Fibroblast of skin of right biceps (primary cell): ENCODE measurements at regions not wholly inside any gene's neighbourhood (a gene's known extent, or its start where the extent isn't known, plus 50 kb on each side); places are given as distances from the start of the nearest gene placed in this dataset.
"Not testable (repeated sequence)": the region's sequence is repeated elsewhere in the genome, so short reads cannot be mapped to it uniquely, and the experiment has no call there.

ENCODE experiments used
- DNase-seq: peaks from one replicate; pipeline ENCODE4 v3.0.0-alpha.2; 2013

DNA sequence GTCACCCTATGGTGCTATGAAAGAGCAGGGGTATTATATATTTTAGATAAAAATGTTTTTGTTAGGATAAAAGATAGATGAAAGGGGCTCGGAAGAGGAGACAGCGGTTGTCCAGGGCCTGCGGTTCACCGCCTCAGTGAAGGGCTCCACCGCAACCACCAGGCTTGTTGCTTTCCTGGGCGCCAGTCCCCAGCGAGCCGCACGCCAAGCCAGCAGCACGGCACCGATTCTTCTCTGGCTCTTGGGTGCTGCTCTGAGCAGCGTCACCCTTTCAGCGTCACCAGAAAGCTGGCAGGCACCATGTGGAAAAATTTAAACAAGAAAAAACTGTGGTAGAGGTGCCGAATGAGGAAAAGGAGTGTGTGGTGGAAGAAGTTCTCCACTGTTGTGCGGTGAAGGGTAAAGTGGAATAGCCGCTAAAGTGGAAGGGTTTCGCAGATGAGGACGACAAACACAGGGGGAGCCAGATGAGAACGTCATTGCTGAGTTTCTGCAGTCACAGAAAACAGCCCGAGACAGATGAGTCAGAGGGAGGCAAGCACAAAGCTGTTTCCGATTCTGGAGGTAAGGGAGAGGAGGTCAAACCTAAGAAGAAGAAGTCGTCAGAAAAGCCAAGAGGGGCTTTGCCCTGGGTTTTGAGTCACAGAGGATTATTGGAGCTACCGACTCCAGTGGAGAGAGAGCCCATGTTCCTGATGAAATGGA lies 569.2 kb downstream of the ZBBX start:
- no peak for DNase-seq

DNA sequence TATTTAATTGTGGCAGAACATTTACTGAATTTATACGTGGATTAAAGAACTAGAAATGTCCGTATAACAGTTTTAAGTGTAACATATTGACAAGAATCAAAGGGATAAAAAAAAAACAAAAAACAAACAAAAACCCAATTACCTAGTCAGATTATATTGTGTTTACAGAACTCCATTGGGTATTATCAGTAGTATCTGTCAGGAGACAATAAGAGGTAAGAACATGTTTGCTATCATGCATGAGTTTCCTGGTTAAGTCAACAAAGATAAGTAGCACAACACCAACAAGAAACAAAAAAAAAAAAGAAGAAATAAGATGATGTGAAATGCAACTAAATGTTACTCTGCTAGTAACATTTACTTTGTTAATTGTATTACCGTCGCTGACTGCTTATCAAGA lies 570.6 kb downstream of the ZBBX start:
- no peak for DNase-seq

DNA sequence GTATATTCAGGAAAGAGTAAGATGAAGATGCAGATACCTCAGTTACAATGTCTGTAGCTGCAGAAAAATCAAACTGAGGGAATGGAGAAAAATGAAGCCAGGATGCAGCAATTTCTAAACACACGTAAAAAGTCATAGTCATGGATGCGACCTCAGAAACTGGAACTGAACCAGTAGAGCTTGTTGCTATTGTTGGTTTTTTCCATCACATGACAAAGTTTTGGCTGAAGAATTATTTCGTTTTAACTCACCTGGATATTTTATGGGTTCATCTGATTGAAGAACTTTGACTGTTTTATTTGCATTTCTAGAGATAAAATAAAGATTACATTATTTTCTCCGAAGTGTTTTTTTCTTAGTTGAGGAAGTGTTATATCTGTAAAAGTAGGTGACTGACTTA lies 591.2 kb downstream of the ZBBX start:
- DNase-seq: no peak

DNA sequence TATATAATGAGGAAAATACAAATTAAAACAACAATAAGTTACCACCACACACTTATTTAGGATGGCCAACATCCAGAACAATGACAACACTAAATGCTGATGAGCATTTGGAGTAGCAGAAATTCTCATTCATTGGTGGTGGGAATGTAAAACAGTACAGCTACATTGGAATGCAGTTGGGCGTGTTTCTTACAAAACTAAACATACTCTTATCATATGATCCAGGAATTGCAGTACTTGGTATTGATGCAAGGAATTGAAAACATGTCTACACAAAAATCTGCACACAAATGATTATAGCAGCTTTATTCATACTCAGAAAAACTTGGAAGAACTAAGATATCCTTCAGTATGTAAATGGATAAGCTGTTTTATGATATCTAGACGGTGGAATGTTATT lies 594.2 kb downstream of the ZBBX start:
- peak; percentile 15 for DNase-seq

DNA sequence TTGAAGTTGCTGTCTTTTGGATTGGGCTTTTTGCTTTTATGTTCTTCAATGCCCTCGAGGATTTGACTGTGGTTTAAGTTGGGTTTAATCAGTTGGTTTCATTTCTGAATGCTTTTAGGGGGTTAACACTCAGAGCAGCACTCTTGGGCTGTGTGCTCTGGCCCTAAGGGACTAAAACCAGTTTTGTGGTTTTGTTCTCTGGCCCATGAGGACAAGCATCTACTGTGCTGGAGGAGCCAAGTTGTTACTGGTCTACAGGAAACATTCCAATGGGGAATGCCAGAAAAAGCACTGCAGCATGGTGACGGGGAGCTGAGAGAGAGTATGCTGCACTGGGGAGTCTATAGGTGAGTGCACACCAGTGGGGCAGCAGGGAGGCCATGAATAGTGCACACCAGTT lies 596.9 kb downstream of the ZBBX start:
- DNase-seq: no peak

DNA sequence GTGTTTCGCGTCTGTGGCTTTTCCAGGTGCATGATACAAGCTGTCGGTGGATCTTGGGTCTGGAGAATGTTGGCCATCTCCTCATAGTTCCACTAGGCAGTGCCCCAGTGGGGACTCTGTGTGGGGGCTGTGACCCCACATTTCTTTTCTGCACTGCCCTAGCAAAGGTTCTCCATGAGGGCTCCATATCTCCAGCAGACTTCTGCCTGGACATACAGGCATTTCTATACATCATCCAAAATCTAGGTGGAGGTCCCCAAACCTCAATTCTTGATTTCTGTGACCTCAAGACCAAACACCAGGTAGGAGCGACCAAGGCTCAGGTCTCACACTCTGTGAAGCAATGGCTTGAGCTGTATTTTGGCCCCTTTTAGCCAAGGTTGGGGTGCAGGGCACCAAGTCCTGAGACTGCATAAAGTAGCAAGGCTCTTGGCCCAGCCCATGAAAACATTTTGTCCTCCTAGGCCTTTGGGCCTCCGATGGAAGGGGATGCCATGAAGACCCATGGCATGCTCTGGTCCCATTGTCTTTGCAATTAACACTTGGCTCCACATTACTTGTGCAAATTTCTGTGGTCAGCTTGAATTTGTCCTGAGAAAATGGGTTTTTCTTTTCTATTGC lies 615.3 kb downstream of the ZBBX start:
- no peak for DNase-seq

DNA sequence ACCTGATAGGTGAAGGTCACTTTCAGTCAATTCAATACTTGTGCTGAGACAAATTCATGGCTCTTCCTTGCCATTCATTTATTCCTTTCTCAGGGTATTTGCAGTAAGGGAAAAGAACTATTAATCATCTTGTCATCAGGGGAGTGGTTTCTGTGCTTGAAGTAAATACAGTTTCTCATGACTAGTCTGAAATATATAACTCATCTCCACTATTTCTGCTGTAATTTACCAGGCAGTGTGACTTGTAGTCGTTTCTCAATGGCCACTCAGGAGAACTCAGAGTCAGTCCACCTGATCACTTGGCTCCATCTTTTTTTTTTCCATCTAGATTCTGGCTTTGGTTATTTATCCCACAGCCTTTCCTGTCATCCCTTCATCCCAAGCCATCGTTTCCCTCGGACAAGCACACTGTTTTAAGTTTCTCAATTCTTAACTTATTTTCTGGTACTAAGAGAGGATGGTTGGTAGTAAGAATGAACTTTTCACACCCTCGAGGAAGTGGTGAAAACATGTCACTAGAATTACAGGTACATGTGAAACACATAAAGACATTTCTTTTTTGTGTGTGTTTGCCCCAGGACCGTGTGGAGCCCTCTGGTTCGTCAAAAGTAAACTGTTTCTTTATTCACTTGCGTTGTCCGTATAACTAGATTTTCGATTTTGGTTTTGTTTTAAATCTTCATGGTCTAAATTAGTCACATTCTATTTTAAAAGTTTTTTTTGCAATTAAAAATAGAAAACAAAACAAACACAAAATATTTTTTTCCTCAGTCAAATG lies 620.2 kb downstream of the ZBBX start:
- DNase-seq: no peak

DNA sequence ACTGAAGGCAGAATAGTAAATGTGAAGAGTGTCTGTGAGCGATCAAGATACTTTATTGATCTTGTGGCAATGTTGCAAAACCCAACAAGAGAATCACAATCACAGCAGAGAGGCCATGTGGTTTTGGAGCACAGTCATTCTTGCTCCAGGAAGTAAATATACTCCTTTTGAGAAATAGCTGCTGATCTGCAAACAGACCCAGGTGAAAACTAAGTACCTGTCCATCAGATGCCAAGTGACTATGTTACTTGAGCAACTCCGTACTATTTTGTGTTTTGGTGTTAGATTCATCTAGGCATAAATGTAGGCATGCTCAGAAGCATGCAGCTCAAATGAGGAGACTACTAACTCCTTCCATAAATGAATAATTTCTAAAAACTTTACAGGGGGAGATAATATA lies 627.9 kb downstream of the ZBBX start:
- no peak for DNase-seq

DNA sequence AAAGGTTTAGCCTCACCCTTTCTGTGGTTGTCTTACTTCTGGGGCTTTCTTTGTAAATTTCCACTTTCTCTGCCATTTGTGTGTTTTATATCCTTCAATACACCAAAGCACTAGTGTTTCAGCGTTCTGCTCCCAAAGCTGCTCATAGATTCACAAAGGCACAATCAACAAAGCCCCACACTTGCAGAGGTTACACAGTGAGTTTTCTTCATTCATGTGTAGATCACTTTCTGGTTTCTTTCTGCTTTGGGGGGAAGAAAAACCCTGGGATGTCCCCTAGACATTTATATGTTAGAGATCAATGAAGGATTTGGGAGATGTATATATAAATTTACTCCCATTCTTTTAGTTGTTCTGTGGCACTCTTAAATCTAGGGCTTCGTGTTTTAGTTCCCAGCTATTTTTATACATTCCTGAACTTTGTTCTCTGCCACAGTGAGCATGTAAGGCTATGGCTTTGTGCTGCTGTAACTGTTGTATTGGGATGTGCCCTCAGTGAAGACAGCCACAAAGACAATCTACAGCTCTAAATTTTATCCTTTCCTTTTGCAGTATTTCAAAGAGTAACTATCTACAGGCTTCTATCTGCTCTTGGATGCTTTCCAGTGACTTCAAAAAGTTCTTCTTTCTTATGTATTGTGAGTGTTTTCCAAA lies 636.5 kb downstream of the ZBBX start:
- DNase-seq: no peak

DNA sequence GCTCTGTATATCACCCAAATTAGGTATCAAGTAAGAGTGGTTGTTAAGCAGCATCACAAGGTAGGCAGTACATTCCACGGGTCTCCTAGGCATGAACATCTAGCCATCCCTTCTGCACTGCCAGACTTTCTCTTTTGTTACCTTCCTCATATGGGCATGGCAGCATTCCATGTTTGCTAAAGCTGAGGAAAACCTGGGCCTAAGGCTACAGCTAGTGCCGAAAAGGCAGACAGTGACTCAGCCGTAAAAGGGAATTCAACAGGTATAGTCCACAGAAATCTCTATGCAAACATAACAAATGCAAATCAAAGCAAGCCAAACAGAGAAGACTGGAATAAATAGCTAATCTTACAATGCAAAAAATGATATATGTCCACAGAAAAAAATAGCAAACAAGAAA lies 645.4 kb downstream of the ZBBX start:
- DNase-seq: no peak

DNA sequence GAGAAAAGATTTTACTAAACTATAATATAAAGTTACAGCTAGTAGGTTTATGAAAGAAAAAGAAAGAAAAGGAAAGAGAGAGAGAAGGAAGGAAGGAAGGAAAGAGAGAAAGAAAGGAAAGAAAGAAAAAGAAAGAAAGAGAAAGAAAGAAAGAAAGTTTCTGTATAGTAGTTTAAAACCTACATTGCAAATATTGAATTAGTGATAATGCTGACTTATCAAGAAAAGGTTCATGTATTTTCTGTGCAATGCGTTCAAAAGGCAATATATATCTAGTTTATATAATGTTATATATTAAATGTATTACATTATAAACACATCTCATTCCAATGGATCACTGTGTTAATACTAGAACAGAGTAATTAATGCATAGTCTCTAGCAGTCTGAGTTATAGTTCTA lies 648.4 kb downstream of the ZBBX start:
- DNase-seq: no peak

DNA sequence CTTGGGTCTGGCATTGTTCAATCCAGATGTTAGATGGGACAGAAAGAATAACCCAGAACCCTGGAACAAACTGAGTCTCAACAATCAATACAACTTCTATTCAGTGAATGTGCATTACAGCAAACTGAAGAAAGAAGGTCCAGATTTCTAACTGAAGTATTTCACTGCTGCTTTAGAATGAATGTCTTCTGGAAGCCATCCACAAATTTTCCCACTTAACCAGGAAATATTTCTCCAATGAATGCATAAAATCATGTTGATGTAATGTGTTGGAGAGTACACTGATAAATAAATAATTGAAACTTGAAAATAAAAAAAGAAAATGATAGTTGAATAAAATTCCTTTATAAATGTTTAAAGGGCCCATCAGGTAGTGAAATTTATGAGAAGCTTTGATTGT lies 658.6 kb downstream of the ZBBX start:
- DNase-seq: no peak

DNA sequence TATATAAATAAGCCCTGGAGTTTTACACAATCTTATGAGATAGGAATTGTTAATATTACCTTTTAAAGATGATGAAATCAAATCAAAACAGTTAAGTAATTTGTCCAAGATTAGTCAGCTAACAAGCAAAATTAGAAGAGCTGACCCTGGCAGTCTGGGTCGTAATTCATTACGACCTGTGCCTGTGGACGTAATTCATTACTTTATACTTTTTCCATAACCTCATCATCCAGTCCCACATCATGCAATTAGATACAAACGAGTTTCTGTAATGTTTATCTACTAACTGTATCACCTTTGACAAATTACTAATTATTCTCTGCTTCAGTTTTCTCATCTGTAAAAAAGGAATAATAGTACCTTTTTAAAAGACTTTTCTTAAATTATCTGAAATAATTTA lies 665.9 kb downstream of the ZBBX start:
- no peak for DNase-seq

DNA sequence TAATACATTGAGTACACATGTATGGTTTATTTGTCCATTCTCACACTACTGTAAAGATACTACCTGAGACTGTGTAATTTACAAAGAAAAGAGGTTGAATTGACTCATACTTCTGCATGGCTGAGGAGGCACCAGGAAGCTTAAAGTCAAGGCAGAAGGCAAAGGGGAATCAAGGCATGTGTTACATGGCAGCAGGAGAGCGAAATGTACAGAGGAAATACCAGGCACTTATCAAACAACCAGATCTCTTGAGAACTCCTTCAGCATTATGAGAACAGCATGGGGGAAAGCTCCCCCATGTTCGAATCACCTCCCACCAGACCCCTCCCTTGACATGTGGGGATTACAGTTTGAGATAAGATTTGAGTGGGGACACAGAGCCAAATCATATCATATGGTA lies 666.3 kb downstream of the ZBBX start:
- no peak for DNase-seq

DNA sequence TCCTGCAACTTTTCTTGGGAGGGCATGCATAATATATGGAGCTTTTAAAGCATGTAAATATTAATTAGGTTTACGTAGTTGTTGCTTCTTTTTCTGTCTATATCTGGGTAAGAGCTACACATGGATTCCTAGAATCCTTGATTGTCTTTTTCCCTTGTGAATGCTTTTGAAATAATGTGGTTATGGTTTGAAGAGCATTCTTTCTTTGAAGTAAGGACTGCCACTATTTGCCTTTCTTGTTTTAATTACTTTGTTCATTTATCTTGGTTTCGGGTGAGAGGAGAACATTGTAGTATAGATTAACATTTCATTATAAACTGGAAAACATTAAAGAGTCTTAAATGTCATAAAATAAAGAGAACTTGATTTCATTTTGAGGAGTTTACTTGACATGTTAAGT lies 674.0 kb downstream of the ZBBX start:
- no peak for DNase-seq

DNA sequence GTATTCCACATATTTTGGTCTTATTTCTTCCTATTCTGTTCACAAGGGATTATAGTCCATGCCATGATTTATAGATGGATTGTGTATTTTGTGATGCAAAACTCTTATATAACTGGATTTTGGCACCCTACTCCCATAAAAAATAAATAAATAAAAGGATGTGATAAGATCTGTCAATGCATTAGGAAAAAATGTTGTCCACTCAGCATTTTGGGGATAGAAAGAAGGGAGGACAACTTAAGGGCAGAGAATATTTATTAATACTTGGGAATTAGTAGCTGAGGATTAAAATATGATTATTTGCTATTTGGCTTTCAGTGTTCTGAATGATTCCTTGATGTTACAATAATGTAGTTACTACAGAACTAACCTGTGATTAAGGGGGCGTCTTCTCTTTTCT lies 682.6 kb downstream of the ZBBX start:
- DNase-seq: no peak

DNA sequence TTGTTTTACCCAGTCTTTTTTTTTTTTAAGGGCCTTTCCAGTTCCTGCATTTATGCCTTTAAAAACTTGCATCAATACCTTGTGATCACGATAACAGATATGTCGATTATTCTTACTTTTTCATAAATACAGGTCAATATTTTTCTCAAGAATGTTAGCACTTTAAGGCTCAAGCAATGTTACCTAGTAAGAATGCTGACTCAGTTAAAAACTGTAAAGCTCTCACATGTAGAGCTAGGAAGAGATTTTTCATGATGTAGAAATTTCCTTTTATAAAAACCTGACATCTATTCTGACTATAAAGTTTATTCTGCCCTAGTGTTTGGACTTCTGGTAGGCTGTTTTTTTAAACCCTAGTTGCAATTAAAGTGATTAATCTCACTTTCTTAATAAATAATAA lies 684.0 kb downstream of the ZBBX start:
- DNase-seq: no peak

DNA sequence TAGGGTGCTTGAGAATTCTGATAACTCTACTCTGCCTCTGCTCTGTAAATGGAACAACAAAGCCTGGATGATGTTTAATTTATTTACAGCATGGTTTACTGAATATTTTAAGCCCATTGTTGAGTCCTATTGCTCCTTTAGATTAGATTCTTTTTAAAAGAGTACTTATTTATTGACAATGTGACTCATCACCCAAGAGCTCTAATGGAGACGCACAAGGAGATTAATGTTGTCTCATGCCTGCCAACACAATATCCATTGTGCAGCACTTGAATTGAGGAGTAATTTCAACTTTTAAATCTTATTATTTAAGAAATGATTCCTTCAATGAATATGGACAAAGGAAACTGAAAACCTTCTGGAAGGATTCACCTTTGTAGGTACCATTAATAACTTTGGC lies 691.4 kb downstream of the ZBBX start:
- no peak for DNase-seq

DNA sequence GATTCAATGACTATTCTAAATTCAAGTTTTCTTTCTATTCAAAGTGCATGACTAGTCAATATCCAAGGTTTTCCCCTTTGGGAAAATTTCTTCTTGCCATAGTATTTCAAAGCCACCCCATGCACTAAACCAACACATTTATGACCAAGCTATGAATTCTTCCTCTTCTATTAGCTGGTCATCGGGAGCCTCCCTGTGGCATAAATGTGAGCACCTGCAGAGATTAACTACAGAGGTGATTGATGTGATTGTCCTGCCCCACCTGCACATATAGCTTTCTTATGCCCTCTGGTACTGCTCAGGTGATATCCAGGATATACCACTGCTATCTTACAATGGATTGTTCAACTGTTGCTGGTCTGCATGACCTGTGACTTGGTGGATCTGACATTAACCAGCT lies 694.9 kb downstream of the ZBBX start:
- no peak for DNase-seq

DNA sequence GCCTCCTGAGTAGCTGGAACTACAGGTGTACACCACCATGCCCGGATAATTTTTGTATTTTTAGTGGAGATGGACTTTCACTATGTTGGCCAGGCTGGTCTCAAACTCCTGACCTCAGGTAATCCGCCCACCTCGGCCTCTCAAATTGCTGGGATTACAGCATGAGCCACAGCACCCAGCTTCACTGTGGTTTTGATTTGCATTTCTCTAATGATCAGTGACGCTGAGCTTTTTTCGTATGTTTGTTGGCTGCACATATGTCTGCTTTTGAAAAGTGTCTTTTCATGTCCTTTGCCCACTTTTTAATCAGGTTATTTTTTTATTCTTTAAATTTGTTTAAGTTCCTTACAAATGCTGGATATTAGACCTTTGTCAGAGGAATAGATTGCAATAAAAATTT lies 696.0 kb downstream of the ZBBX start:
- not testable (repeated sequence) for DNase-seq

DNA sequence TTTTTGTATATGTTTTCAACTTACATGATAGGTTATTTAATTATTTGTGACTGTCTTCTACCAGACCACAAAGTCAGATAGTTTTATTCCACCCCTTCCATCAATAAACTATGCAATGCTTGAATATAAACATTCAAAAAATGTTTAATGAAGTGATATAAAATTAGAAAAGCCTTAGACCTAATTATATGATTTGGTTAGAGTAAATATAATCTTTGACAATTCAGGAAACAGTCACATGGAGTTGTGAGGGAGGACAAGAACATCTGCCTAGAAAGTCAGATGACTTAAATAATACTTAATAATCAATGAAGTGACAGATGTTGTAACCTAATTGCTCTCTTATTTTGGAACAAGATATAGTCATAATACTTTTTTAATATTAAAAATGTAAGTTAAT lies 710.3 kb downstream of the ZBBX start:
- DNase-seq: no peak

DNA sequence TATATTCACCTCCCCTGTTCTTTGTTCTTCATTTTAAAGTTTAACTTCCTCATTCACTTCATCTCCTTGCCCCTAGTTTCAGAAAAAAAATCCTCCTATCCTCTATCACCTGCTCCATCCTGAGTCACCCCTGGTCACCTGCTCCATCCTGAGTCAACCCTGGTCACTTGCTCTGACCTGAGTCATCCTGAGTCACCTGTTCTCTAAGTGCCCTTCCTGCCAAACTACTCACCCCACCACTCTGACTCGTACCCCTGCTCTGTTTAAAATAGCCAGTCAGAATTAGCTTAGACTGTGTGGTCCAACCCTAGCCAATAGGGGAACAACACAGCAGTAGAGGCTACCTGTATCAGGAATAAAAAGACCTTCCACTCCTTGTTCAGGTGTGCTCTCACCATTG lies 716.9 kb downstream of the ZBBX start:
- DNase-seq: peak; percentile 9

DNA sequence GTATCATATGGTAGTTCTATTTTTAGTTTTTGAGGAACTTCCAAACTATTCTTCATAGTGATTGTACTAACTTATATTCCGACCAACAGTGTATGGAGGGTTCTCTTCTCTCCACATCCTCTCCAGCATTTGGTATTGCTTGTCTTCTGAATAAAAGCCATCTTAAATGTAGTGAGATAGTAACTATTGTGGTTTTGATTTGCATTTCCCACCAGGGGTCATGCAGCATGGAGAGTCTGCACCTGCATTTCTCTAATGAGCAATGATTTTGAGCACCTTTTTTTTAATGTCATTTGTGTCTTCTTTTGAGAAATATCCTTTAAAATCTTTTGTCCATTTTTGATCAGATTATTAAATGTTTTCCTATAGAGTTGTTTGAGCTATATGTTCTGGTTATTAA lies 718.5 kb downstream of the ZBBX start:
- no peak for DNase-seq

DNA sequence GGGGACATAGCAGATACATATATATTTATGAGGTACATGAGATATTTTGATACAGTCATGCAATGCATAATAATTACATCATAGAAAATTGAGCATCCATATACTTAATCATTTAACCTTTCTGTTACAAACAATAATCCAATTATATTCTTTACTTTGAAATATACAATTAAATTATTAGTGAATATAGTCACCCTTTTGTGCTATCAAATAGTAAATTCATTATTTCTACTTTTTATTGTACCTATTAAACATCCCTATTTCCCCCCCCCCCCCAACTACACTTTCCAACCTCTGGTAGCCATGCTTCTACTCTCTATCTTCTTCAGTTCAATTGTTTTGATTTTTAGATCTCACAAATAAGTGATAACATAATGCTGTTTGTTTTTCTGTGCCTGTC lies 719.1 kb downstream of the ZBBX start:
- DNase-seq: no peak
